ENCODE measurements at regions not wholly inside any gene's neighbourhood (a gene's known extent, or its start where the extent isn't known, plus 50 kb on each side); places are given as distances from the start of the nearest gene placed in this dataset.

DNA sequence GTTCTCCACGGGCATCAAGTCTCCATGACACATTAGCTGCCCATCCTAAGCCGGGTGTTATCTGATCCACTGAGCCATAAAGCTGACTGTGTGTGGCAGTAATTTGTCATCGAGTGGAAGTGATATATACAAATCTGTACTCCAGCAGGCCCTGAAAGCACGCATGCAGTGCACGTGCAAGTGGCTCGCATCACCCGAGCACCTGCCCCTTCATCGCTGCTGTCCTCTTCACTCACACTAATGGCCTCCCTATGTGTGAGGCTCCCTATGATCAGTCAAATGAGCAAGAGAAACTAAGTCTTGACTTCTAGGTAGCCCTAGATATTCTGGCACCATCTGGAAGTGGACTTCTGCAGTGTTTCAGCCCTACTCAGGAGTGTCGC lies 248.6 kb downstream of the MATN1 start:
- DNase-seq (ENCODE audit: low read depth, low spot score) (no peak), FAIRE-seq (no peak)
- no peaks in the 10 kb centered on the region for H4K20me1 ChIP-seq (ENCODE audit: control insufficient read depth, extremely low read depth, insufficient read depth, low read length)
- peaks cover 9% of the 10 kb centered on the region for H3K4me1 ChIP-seq (ENCODE audit: control insufficient read depth, extremely low read depth, insufficient read depth, low read length)
- no peaks in the 10 kb centered on the region for H3K36me3 ChIP-seq (ENCODE audit: control insufficient read depth in 2 of 2, extremely low read depth in 1 of 2, insufficient read depth in 2 of 2, low read length in 2 of 2)
- no peak overlapping the region for H3K9ac ChIP-seq (ENCODE audit: control insufficient read depth, extremely low read depth, insufficient read depth, low read length)
- no peak overlapping the region for H2AFZ ChIP-seq (ENCODE audit: control insufficient read depth, low read length)
- no peak overlapping the region for H3K27ac ChIP-seq (ENCODE audit: control insufficient read depth, insufficient read depth, low read length)
- TF ChIP-seq EZH2 (IDR thresholded peaks at IDR 0.05; ENCODE audit: low read length): no peak
- TF ChIP-seq, protein P1, sequence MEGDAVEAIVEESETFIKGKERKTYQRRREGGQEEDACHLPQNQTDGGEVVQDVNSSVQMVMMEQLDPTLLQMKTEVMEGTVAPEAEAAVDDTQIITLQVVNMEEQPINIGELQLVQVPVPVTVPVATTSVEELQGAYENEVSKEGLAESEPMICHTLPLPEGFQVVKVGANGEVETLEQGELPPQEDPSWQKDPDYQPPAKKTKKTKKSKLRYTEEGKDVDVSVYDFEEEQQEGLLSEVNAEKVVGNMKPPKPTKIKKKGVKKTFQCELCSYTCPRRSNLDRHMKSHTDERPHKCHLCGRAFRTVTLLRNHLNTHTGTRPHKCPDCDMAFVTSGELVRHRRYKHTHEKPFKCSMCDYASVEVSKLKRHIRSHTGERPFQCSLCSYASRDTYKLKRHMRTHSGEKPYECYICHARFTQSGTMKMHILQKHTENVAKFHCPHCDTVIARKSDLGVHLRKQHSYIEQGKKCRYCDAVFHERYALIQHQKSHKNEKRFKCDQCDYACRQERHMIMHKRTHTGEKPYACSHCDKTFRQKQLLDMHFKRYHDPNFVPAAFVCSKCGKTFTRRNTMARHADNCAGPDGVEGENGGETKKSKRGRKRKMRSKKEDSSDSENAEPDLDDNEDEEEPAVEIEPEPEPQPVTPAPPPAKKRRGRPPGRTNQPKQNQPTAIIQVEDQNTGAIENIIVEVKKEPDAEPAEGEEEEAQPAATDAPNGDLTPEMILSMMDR (optimal IDR thresholded peaks at IDR 0.05 in 1 of 3, IDR thresholded peaks at IDR 0.05 in 1 of 3, conservative IDR thresholded peaks at IDR 0.05 in 1 of 3; ENCODE audit: extremely low read depth in 1 of 3, insufficient read depth in 2 of 3, low read length in 3 of 3): no peak
- no peak overlapping the region for H3K4me3 ChIP-seq (ENCODE audit: control insufficient read depth in 2 of 3, extremely low read depth in 1 of 3, insufficient read depth in 2 of 3, low read depth in 1 of 3, low read length in 3 of 3)
- no peaks in the 10 kb centered on the region for H3K79me2 ChIP-seq (ENCODE audit: control insufficient read depth, insufficient read depth, low read length)
- dilution Hi-C loops (cut with MboI; ENCODE audit: extremely low pct_ligation_motif_present, low sequenced_read_pairs): no loop called here
- H3K9me1 ChIP-seq (ENCODE audit: control insufficient read depth, extremely low read depth, insufficient read depth, low read length): no peaks in the 10 kb centered on the region
- H3K4me2 ChIP-seq (ENCODE audit: control insufficient read depth, extremely low read depth, insufficient read depth, low read depth, low read length): no peak overlapping the region
- no peaks in the 10 kb centered on the region for H3K9me3 ChIP-seq (ENCODE audit: control insufficient read depth, low read depth, low read length)
- H3K27me3 ChIP-seq (ENCODE audit: control insufficient read depth, extremely low read depth, insufficient read depth, low read length): no peaks in the 10 kb centered on the region

DNA sequence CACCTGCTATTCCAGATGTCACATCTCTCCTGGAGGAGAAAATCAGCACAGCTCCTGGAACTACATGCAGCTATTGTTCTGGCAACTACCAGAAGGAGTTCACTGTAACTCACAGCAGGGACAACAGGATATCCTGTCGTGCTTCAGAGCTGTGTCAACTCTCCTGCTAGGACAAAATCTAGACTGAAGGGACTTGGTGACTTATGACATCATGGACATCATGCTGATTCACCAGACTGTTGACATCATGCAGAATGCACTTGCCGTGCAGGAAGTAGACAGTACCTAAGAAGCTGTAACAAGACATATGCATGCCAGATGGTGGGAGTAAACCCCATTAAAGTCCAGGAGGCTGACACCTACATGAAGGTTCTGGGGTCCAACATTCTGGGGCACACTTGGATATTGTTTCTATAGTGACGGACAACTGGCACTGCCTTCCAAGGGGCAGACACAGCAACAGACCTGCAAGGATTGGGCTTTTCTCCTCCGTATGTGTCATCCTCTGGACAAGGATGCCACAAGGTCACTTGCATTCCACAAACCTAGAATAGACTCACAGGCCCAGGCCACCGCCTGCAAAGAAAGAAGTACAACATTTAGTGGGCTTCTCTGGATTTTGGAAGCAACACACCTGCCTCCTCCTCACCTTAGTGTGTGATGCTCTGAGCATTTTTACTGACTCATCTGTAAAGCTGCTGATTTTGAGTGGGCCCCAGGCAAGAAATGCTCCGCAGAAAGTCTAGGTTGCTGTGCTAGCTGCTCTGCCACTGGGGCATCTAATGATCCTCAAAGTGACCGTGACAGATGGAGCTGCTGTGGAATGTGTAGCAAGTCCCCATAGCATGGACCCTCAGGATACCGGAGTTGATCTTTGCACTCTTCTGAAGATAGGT lies 249.2 kb downstream of the MATN1 start:
- Histone ChIP-seq H3K4me2 (ENCODE audit: control insufficient read depth, extremely low read depth, insufficient read depth, low read depth, low read length) (no peak overlapping the region), H3K9me1 (ENCODE audit: control insufficient read depth, extremely low read depth, insufficient read depth, low read length) (no peaks in the 10 kb centered on the region), H3K9ac (ENCODE audit: control insufficient read depth, extremely low read depth, insufficient read depth, low read length) (no peak overlapping the region), H3K9me3 (ENCODE audit: control insufficient read depth, low read depth, low read length) (no peaks in the 10 kb centered on the region), H4K20me1 (ENCODE audit: control insufficient read depth, extremely low read depth, insufficient read depth, low read length) (no peaks in the 10 kb centered on the region), H3K36me3 (ENCODE audit: control insufficient read depth in 2 of 2, extremely low read depth in 1 of 2, insufficient read depth in 2 of 2, low read length in 2 of 2) (no peaks in the 10 kb centered on the region), H3K4me1 (ENCODE audit: control insufficient read depth, extremely low read depth, insufficient read depth, low read length) (peaks cover 9% of the 10 kb centered on the region), H3K27me3 (ENCODE audit: control insufficient read depth, extremely low read depth, insufficient read depth, low read length) (no peaks in the 10 kb centered on the region), H2AFZ (ENCODE audit: control insufficient read depth, low read length) (no peak overlapping the region), H3K27ac (ENCODE audit: control insufficient read depth, insufficient read depth, low read length) (no peak overlapping the region), H3K79me2 (ENCODE audit: control insufficient read depth, insufficient read depth, low read length) (no peaks in the 10 kb centered on the region), H3K4me3 (ENCODE audit: control insufficient read depth in 2 of 3, extremely low read depth in 1 of 3, insufficient read depth in 2 of 3, low read depth in 1 of 3, low read length in 3 of 3) (no peak overlapping the region)
- FAIRE-seq (no peak), DNase-seq (ENCODE audit: low read depth, low spot score) (no peak)
- dilution Hi-C loops (cut with MboI; ENCODE audit: extremely low pct_ligation_motif_present, low sequenced_read_pairs): no loop called here
- TF ChIP-seq, protein P1 (optimal IDR thresholded peaks at IDR 0.05 in 1 of 3, IDR thresholded peaks at IDR 0.05 in 1 of 3, conservative IDR thresholded peaks at IDR 0.05 in 1 of 3; ENCODE audit: extremely low read depth in 1 of 3, insufficient read depth in 2 of 3, low read length in 3 of 3): no peak
- TF ChIP-seq EZH2 (IDR thresholded peaks at IDR 0.05; ENCODE audit: low read length): no peak

Data from keratinocyte (primary cell).